ENCODE measurements at regions not wholly inside any gene's neighbourhood (a gene's known extent, or its start where the extent isn't known, plus 50 kb on each side); places are given as distances from the start of the nearest gene placed in this dataset.

DNA sequence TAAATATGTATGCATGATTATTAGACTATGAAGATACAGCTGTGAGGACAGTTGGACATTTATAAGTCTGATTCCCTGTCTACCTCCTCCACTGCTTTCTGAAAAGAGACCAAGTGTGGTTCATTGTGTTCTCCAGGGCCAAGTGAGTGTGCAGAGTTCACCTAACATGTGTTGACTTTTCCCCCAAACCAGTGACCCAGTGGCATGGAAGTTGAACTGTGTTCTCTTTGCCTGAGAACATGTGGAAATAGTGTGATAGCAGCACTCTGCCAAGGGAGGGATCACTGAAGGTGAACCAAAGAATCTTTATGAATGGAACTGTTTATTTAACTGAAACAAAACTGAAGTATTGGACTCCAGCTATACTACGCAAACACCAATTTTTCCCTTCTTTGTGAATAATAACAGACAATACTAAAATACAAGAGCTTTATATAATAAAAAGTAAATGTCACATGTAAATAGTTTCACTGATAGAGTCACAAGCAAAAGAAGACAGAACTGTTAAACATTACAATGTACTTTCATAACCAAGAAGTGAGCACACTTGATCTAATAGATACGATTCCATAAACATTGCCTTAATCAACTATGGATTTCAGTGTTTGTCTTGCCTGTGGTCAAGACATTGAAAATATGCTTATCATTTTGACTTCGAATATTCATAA is 200.3 kb upstream of the FUT9 start (continued):
- TF ChIP-seq, protein P1, sequence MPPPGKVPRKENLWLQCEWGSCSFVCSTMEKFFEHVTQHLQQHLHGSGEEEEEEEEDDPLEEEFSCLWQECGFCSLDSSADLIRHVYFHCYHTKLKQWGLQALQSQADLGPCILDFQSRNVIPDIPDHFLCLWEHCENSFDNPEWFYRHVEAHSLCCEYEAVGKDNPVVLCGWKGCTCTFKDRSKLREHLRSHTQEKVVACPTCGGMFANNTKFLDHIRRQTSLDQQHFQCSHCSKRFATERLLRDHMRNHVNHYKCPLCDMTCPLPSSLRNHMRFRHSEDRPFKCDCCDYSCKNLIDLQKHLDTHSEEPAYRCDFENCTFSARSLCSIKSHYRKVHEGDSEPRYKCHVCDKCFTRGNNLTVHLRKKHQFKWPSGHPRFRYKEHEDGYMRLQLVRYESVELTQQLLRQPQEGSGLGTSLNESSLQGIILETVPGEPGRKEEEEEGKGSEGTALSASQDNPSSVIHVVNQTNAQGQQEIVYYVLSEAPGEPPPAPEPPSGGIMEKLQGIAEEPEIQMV (CRISPR knock-in tag; IDR thresholded peaks at IDR 0.05; ENCODE audit: low read depth), result peak; percentile 82; the same call in 1 of the 2 replicates
- TF ChIP-seq, protein P2, sequence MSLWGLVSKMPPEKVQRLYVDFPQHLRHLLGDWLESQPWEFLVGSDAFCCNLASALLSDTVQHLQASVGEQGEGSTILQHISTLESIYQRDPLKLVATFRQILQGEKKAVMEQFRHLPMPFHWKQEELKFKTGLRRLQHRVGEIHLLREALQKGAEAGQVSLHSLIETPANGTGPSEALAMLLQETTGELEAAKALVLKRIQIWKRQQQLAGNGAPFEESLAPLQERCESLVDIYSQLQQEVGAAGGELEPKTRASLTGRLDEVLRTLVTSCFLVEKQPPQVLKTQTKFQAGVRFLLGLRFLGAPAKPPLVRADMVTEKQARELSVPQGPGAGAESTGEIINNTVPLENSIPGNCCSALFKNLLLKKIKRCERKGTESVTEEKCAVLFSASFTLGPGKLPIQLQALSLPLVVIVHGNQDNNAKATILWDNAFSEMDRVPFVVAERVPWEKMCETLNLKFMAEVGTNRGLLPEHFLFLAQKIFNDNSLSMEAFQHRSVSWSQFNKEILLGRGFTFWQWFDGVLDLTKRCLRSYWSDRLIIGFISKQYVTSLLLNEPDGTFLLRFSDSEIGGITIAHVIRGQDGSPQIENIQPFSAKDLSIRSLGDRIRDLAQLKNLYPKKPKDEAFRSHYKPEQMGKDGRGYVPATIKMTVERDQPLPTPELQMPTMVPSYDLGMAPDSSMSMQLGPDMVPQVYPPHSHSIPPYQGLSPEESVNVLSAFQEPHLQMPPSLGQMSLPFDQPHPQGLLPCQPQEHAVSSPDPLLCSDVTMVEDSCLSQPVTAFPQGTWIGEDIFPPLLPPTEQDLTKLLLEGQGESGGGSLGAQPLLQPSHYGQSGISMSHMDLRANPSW (CRISPR knock-in tag; IDR thresholded peaks at IDR 0.05; ENCODE audit: borderline replicate concordance), result peak; percentile 70
- no peak for TF ChIP-seq ZNF782 (CRISPR knock-in tag; IDR thresholded peaks at IDR 0.05; ENCODE audit: borderline replicate concordance)
- no peak for TF ChIP-seq ZNF225 (CRISPR knock-in tag; IDR thresholded peaks at IDR 0.05)
- peak; percentile 94 for TF ChIP-seq TRIM24 (CRISPR knock-in tag; IDR thresholded peaks at IDR 0.05)
- no peak for TF ChIP-seq SMAD1 (CRISPR knock-in tag; IDR thresholded peaks at IDR 0.05; ENCODE audit: borderline replicate concordance, low read depth)
- TF ChIP-seq TOE1 (CRISPR knock-in tag; IDR thresholded peaks at IDR 0.05), result peak; percentile 27; the same call in 1 of the 2 replicates
- peak; percentile 93; the same call in 1 of the 2 replicates for TF ChIP-seq GATA4 (IDR thresholded peaks at IDR 0.05; ENCODE audit: borderline replicate concordance, low read depth)
- no peak for TF ChIP-seq GLI4 (CRISPR knock-in tag; IDR thresholded peaks at IDR 0.05; ENCODE audit: borderline replicate concordance)
- no peak for TF ChIP-seq ZNF367 (CRISPR knock-in tag; IDR thresholded peaks at IDR 0.05; ENCODE audit: borderline replicate concordance)
- TF ChIP-seq STAG1 (CRISPR knock-in tag; IDR thresholded peaks at IDR 0.05), result peak; percentile 41; the same call in 1 of the 2 replicates
- TF ChIP-seq ZNF775 (CRISPR knock-in tag; IDR thresholded peaks at IDR 0.05; ENCODE audit: borderline replicate concordance), result no peak
- no peak for TF ChIP-seq KDM5A (IDR thresholded peaks at IDR 0.05; ENCODE audit: borderline replicate concordance, low read length)
- peak; percentile 70; the same call in 1 of the 2 replicates for TF ChIP-seq ZSCAN31 (CRISPR knock-in tag; IDR thresholded peaks at IDR 0.05; ENCODE audit: low read depth)
- no peak for TF ChIP-seq ZNF350 (CRISPR knock-in tag; IDR thresholded peaks at IDR 0.05; ENCODE audit: borderline replicate concordance, low read depth)
- TF ChIP-seq SALL2 (CRISPR knock-in tag; IDR thresholded peaks at IDR 0.05), result 0 out of 2 replicates have a peak, but pooled peaks have one; percentile 37
- TF ChIP-seq FOXA1 (IDR thresholded peaks at IDR 0.05), result peak; percentile 69
- TF ChIP-seq FOXA1 (CRISPR knock-in tag; IDR thresholded peaks at IDR 0.05), result peak; percentile 98
- no peak for TF ChIP-seq TBP (CRISPR knock-in tag; IDR thresholded peaks at IDR 0.05)
- no peak for TF ChIP-seq U2AF2 (IDR thresholded peaks at IDR 0.05; ENCODE audit: low read depth, low read length)
- TF ChIP-seq FLYWCH1 (CRISPR knock-in tag; IDR thresholded peaks at IDR 0.05), result no peak
- no peak for TF ChIP-seq ZNF550 (CRISPR knock-in tag; IDR thresholded peaks at IDR 0.05; ENCODE audit: borderline replicate concordance)
- TF ChIP-seq ZNF329 (CRISPR knock-in tag; IDR thresholded peaks at IDR 0.05; ENCODE audit: low read depth), result no peak
- no peak for TF ChIP-seq ZNF501 (CRISPR knock-in tag; IDR thresholded peaks at IDR 0.05)
- TF ChIP-seq ZNF75D (CRISPR knock-in tag; IDR thresholded peaks at IDR 0.05; ENCODE audit: borderline replicate concordance), result no peak

Measured in HepG2 (cell line).